ENCODE measurements at regions not wholly inside any gene's neighbourhood (a gene's known extent, or its start where the extent isn't known, plus 50 kb on each side); places are given as distances from the start of the nearest gene placed in this dataset.
"Not testable (repeated sequence)": the region's sequence is repeated elsewhere in the genome, so short reads cannot be mapped to it uniquely, and the experiment has no call there.

GRCh38 chr5:163116618-163117017 lies 320.8 kb upstream of the CCNG1 start:
- not testable (repeated sequence) for DNase-seq (ENCODE audit: low spot score); FAIRE-seq

- DNase-seq (ENCODE audit: low spot score): no peak
- FAIRE-seq: no peak
Observed at GRCh38 chr5:163134061-163134460, 303.3 kb upstream of the CCNG1 start.

GRCh38 chr5:163135849-163136248 lies 301.5 kb upstream of the CCNG1 start:
- FAIRE-seq (no peak), DNase-seq (ENCODE audit: low spot score) (no peak)

- DNase-seq (ENCODE audit: low spot score): no peak
- FAIRE-seq: no peak
Observed at GRCh38 chr5:163161512-163161911, 275.9 kb upstream of the CCNG1 start.

GRCh38 chr5:163162645-163163044 lies 274.8 kb upstream of the CCNG1 start:
- no peak for FAIRE-seq
- DNase-seq (ENCODE audit: low spot score): no peak

- DNase-seq (ENCODE audit: low spot score) (no peak), FAIRE-seq (no peak)
Observed at GRCh38 chr5:163163858-163164257, 273.5 kb upstream of the CCNG1 start.

- DNase-seq (ENCODE audit: low spot score): no peak
- FAIRE-seq: no peak
Observed at GRCh38 chr5:163165277-163165676, 272.1 kb upstream of the CCNG1 start.

GRCh38 chr5:163170161-163170560 lies 267.2 kb upstream of the CCNG1 start:
- not testable (repeated sequence) for FAIRE-seq; DNase-seq (ENCODE audit: low spot score)

GRCh38 chr5:163172540-163173338 lies 264.7 kb upstream of the CCNG1 start:
- FAIRE-seq: no peak
- DNase-seq (ENCODE audit: low spot score): no peak

- FAIRE-seq (no peak), DNase-seq (ENCODE audit: low spot score) (no peak)
Observed at GRCh38 chr5:163177971-163178370, 259.4 kb upstream of the CCNG1 start.

- DNase-seq (ENCODE audit: low spot score) (no peak), FAIRE-seq (no peak)
Observed at GRCh38 chr5:163185315-163185714, 252.1 kb upstream of the CCNG1 start.

GRCh38 chr5:163189023-163189553 lies 248.3 kb upstream of the CCNG1 start:
- FAIRE-seq (no peak), DNase-seq (ENCODE audit: low spot score) (no peak)

GRCh38 chr5:163190283-163190682 lies 247.1 kb upstream of the CCNG1 start:
- no peak for FAIRE-seq
- no peak for DNase-seq (ENCODE audit: low spot score)

GRCh38 chr5:163190784-163191183 lies 246.6 kb upstream of the CCNG1 start:
- FAIRE-seq: no peak

GRCh38 chr5:163193886-163194285 lies 243.5 kb upstream of the CCNG1 start:
- FAIRE-seq: no peak
- DNase-seq (ENCODE audit: low spot score): no peak

More at GRCh38 chr5:163190784-163191183, 246.6 kb upstream of the CCNG1 start:
- no peak for DNase-seq (ENCODE audit: low spot score)

- no peak for DNase-seq (ENCODE audit: low spot score)
- FAIRE-seq: no peak
Observed at GRCh38 chr5:163205645-163206044, 231.8 kb upstream of the CCNG1 start.

- FAIRE-seq (no peak), DNase-seq (ENCODE audit: low spot score) (no peak)
Observed at GRCh38 chr5:163221581-163221980, 215.8 kb upstream of the CCNG1 start.

GRCh38 chr5:163222982-163223381 lies 214.4 kb upstream of the CCNG1 start:
- FAIRE-seq (no peak), DNase-seq (ENCODE audit: low spot score) (no peak)

GRCh38 chr5:163244445-163244987 lies 192.9 kb upstream of the CCNG1 start:
- FAIRE-seq: no peak
- no peak for DNase-seq (ENCODE audit: low spot score)

- FAIRE-seq: no peak
Observed at GRCh38 chr5:163245584-163245983, 191.8 kb upstream of the CCNG1 start.

GRCh38 chr5:163248333-163248732 lies 189.1 kb upstream of the CCNG1 start:
- no peak for DNase-seq (ENCODE audit: low spot score)
- FAIRE-seq: no peak

More at GRCh38 chr5:163245584-163245983, 191.8 kb upstream of the CCNG1 start:
- no peak for DNase-seq (ENCODE audit: low spot score)

GRCh38 chr5:163248871-163249270 lies 188.5 kb upstream of the CCNG1 start:
- DNase-seq (ENCODE audit: low spot score) (no peak), FAIRE-seq (no peak)

- FAIRE-seq: no peak
- DNase-seq (ENCODE audit: low spot score): no peak
Observed at GRCh38 chr5:163252950-163253349, 184.4 kb upstream of the CCNG1 start.

Data from RCC 7860 (cell line).